NCI-H748 treated with DMSO at 0.1 percent for 48 hours (cell line): ENCODE measurements at regions not wholly inside any gene's neighbourhood (a gene's known extent, or its start where the extent isn't known, plus 50 kb on each side); places are given as distances from the start of the nearest gene placed in this dataset.
A peak's percentile ranks its signal among the peaks of the same experiment; 100 is the strongest.

ENCODE experiments used
- DNase-seq: peaks from one replicate; lab custom pipeline; 2025; lab: John Stamatoyannopoulos, UW

GRCh38 chr12:91577586-91578539 lies 395.2 kb upstream of the DCN start:
- DNase-seq = peak; percentile 31

DNA sequence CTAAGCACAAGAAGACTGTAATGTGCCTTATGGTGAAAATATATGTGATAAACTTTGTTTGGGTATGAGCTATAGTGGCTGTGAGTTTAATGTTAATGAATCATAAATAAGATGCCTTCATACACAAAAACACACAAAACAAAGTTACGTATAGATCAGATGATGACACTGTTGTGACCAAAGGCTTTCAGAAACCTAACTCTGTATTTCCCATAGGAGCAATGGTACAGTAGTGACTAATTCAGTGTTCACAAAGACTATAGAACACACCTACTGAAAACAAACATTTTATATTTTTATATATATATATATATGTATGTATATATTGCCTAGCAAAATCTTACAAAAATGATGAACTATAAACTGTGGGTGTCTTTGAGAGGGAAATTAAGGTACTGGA lies 393.8 kb upstream of the DCN start:
- DNase-seq = no peak

GRCh38 chr12:91575630-91576029 lies 393.0 kb upstream of the DCN start:
- DNase-seq = no peak

- no peak for DNase-seq
These were observed 392.4 kb upstream of the DCN start for GRCh38 chr12:91574975-91575374.

- no peak for DNase-seq
These were observed 391.8 kb upstream of the DCN start for GRCh38 chr12:91574391-91574790.

GRCh38 chr12:91572869-91573268 lies 390.3 kb upstream of the DCN start:
- no peak for DNase-seq

DNA sequence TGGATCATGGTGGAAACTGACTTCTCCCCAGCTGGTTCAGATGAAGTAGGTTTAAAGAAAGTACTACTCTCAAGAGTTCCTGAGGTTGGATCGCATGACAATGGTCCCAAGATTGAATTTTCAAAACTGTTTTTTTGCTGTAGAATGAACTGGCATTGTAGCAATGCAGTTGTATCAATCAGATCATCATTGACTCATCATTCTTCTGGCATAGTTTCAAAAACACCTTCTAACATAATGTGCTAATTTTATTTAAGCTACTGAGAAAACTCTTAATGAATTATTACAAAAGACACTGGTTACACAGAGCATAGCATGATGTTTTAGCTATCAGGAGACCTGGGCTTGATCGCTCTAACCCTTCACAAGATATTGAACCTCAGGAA lies 384.5 kb upstream of the DCN start:
- DNase-seq = no peak

DNA sequence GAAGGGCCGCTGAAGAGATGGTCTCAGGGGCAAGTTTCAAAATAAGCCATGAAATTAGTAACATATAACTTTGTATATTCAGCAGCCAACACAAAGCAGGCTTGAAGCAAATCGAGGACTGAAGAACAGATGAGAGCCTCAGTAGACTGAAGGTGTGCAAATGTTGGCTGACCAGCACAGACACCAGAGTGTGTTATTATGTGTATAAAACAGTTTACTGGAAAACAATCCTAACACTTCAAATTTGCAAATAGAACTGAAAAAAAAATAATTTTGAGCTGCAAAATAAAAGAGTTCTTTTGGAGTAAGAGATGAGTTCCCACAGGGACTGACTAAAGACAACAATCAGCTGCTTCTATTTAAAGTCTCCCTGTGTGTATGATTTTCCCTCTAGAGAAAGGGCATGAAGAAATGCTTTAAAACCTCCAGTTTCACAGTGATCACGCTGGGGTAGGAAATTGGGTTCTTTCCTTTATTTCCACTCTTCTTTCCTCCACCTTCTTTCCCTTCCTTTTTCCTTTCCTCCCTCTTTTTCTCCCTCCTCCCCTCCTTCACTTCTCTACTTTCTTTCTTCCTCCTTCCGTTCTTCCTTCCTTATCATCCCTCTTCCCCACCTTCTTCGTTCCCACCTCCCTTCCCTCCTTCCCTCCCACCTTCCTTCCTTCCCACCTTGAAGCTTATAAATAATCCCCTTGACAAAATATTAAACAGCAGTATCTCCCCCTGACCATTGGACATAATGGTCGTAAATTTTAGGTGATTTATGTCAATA lies 383.9 kb upstream of the DCN start:
- no peak for DNase-seq

GRCh38 chr12:91565846-91566245 lies 383.2 kb upstream of the DCN start:
- no peak for DNase-seq

DNA sequence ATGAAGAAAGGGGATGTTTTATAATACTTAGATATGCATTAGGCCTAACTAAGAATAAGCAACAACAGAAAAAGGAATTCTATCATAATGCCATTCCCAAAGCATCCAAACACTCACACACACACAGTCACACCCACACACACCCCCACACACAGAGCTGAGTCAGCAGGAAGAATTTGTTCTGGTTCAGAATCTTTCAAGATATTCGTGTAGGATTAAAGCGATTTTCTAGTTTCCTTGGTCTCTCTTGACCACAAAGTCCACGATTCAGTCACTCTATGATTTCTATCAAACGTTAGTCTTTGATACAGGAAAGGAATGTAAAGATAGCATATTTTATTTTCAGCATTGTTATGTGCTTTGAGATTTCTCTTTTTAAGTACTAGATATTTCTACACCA lies 382.6 kb upstream of the DCN start:
- DNase-seq = no peak

- no peak for DNase-seq
These were observed 380.6 kb upstream of the DCN start for GRCh38 chr12:91563011-91563765.

DNA sequence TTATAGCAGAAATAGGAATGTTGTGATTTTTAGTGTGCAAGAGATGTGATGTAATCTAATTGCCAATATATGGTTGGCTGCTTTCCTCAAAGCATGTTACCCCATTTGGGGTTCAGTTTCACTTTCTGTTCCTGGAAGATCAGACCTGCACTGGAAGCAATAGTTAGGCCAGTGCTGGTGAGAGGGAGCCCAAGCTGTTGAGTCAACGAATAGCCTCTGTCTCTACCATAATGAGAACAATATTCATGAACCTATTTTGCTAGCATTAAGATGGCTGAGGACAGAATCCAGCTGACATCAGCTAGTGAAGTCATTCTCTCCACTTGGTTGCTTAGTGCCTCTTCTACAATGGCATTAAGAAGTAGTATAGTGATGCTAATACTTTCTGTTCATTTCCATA lies 379.9 kb upstream of the DCN start:
- no peak for DNase-seq

GRCh38 chr12:91561958-91562325 lies 379.3 kb upstream of the DCN start:
- DNase-seq = no peak

DNA sequence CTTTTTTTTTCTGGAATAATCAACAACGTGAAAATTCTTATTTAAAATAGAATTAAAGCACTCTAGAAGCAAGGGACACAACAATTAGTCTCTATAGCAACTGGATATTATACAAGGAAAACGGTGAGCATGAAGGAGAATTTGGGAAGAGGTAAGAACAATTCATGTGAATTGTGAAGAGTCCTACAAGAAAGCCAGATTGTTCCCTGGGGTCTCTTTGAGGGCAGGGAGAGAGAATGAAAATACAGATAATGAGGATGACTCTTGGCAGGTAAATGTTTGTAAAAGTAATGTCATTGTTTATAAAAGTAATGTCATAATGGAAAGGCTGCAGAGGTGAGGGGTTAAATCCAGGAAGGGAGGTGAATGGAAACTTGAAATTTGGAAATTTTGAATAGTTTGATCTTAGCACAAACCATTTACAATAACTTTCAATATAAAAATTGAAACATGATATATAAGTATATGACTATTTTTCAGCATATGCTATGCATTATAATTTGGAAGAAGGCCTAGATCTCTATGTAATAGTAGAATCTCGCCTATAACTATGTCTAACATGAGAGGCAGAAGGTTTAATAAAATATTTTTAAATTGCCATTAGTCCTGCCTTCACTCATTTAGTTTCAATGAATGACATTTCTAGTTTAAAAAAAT lies 378.8 kb upstream of the DCN start:
- no peak for DNase-seq

DNA sequence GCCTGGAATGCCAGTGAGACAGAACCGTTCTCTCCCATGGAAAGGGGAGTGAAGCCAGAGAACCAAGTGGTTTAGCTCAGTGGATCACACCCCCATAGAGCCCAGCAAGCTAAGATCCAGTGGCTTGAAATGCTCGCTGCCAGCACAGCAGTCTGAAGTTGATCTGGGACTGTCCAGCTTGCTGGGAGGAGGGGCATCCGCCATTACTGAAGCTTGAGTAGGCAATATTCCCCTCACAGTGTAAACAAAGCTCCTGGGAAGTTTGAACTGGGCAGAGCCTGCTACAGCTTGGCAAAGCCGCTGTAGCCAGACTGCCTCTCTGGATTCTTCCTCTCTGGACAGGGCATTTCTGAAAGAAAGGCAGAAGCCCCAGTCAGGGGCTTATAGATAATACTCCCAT lies 374.3 kb upstream of the DCN start:
- DNase-seq = no peak

DNA sequence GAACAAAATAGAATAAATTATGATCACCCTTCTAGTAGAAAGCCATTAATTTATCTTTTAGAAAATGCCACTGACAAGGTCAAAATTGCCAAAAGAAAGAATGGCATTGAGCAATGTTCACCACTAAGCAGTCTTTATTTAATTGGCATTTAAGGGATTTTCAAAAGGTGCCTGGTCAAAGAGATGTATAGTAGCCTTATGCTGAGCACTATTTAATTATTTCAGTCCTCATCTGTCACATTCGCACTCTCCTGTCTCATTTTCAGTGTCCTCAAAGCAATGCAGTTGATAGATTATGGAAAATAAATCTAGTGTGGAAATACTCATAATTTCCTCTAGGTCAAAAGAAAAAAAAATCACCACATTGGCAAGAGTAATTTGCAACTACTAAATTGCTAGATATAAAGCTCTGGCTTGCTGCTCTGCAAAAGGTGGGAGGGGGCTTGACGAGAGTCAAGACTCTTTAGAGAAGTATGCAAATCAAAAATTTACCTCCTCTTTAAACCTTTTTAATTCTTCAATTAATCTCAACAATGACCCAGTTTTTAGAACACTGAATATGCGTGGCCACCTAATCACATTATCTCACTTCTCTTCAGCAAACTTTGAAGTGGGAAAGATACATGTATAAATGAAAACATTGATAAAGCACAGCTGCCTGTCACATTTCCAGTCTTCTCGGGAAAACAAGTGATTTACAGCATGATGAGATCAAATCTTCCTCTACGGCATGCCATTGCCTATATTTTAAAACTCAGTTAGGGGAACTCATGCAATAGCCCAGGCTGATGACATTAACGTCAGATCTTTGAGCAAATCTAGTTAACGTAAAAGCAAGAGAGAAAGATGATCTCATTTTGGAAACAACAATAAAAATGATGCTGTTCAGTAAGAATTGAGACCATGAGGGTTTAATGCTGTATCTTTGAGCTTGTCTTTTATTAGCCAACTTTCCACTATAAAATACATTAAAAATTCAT lies 373.1 kb upstream of the DCN start:
- DNase-seq = no peak

DNA sequence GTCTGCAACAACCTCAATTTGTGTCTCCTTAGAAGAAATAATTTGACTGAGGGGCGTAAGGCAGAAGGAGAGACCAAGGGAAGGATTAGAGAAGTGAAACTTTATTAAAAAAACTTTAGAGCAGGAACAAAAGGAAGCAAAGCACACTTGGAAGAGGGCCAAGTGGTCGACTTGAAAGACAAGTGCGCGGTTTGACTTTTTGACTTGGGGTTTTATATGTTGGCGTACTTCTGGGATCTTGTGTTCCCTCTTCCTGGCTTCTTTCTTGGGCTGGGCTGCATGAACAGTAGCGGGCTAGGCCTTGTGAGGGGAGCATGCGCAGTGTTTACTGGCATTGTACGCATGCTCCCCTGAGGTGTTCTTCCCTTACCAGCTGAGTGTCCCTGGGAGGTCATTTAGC lies 369.3 kb upstream of the DCN start:
- DNase-seq = no peak

DNA sequence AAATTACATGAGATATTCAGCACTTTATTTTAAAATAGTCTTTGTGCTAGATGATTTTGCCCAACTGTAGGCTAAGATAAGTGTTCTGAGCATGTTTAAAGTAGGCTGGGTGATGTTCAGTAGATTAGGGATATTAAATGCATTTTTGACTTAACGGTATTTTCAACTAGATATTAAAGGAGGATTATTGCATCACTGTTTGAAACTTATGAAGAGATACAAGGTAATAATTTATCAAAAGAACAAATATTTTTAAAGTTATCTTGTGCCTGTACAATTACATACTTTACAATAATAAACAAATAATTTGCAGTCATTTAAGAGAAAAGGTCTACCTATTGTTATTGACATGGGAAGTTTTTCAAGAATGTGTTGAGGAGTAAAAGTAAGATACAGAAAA lies 368.6 kb upstream of the DCN start:
- no peak for DNase-seq

DNA sequence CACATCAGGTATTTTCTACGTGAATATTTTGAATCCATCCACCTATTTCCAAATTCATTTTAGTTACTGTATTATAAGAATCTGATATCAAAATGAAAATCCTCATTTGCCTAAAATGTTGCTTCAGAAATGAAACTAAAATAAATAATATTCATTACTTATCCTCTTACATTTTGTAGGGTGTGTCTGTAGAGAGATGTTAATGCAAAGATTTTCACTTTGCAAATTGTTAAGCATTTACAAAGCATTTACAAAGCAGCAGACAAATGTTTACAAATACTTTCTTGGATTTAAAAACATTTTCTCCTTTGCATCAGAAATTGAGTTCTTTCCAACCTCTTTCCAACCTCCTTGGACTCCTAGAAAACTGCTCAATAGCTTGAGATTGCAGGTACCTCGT lies 360.0 kb upstream of the DCN start:
- no peak for DNase-seq

DNA sequence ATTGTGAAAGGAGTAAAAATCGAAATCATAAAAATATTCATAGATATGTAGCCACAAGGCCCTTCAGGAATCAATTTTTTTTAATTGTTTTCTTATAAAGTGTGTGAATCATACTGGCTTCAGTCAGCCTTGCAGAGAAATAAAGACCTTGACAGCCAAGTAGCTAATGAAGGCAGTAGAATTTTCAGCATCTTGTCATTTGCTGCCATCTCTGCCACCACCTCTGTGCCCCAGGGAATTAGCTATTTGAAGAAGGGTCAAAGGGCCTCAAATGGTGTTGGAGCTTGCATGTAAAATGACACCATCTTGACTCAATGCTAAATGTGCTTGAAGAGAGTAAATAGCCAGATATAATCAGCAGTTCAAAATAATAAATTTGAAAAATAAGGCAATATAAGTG lies 359.4 kb upstream of the DCN start:
- no peak for DNase-seq

GRCh38 chr12:91538418-91538817 lies 355.8 kb upstream of the DCN start:
- no peak for DNase-seq
